Panc1 (cell line): ENCODE measurements at regions not wholly inside any gene's neighbourhood (a gene's known extent, or its start where the extent isn't known, plus 50 kb on each side); places are given as distances from the start of the nearest gene placed in this dataset.

Source experiments
- ATAC-seq: fragments of 200-7000 bp; cut with Tn5 transposase; 2 replicates; pipeline ENCODE4 v1.9.1; 2020; ENCODE audit warnings: mild to moderate bottlenecking, moderate library complexity
- BruUV-seq: library from RNA; stranded (reverse); fragments of 400-500 nt; replicated peaks from 2 replicates; lab custom pipeline; 2021; lab: Mats Ljungman, UMichigan
- CTCF ChIA-PET: fragments of 300-600 bp; sonication (Branson Sonifier 250); formaldehyde crosslinking; loops from one replicate; lab custom pipeline; 2022; ENCODE audit warnings: antibody characterized with exemption; lab: Charles Lee
- POLR2A ChIA-PET: fragments of 300-600 bp; sonication (Branson Sonifier 250); formaldehyde crosslinking; loops from one replicate; lab custom pipeline; 2022; ENCODE audit warnings: antibody characterized with exemption; lab: Charles Lee
- DNase-seq: peaks from one replicate; pipeline ENCODE4 v3.0.0-alpha.2; 2010; ENCODE audit warnings: low read depth, low spot score
- H3K27ac ChIP-seq: 2 replicates; pipeline ENCODE4 v1.5.1; 2011; ENCODE audit warnings: mild to moderate bottlenecking, low read length, inconsistent platforms
- H3K27me3 ChIP-seq: fragments of 200-500 bp; sonication (Bioruptor generic); 2 replicates; pipeline ENCODE4 v1.6.0; 2014; ENCODE audit warnings: low read length, inconsistent platforms; ENCODE audit not compliant: control insufficient read depth, insufficient read depth
- H3K36me3 ChIP-seq: fragments of 200-500 bp; sonication (Bioruptor generic); 2 replicates; pipeline ENCODE4 v1.5.1; 2014; ENCODE audit warnings: inconsistent platforms, mild to moderate bottlenecking, low read length, moderate library complexity; ENCODE audit not compliant: control insufficient read depth, insufficient read depth
- H3K4me1 ChIP-seq: 2 replicates; pipeline ENCODE4 v1.5.1; 2011; ENCODE audit warnings: inconsistent platforms, mild to moderate bottlenecking, low read length, moderate library complexity; ENCODE audit not compliant: control insufficient read depth, insufficient read depth
- H3K4me3 ChIP-seq, 2 experiments: 2 replicates each; pipeline ENCODE4 v1.5.1; 2011 to 2012; ENCODE audit warnings: low read depth in 2 of 2, low read length in 2 of 2, mild to moderate bottlenecking in 2 of 2, inconsistent platforms in 1 of 2, moderate library complexity in 1 of 2
- H3K9me3 ChIP-seq: fragments of 200-500 bp; sonication (Bioruptor generic); 2 replicates; pipeline ENCODE4 v1.5.1; 2014; ENCODE audit warnings: low read depth, mild to moderate bottlenecking, inconsistent platforms, low read length, moderate library complexity; ENCODE audit not compliant: control insufficient read depth, insufficient read depth
- POLR2AphosphoS5 ChIP-seq: IDR thresholded peaks from 2 replicates; pipeline ENCODE4 v1.6.1; 2012; ENCODE audit warnings: mild to moderate bottlenecking, low read depth, low read length, moderate library complexity
- SIN3A ChIP-seq: IDR thresholded peaks from 2 replicates; pipeline ENCODE4 v1.6.1; 2012; ENCODE audit warnings: low read depth, mild to moderate bottlenecking, low read length, moderate library complexity, borderline replicate concordance; ENCODE audit not compliant: insufficient read depth
- TCF7L2 ChIP-seq: IDR thresholded peaks from 2 replicates; pipeline ENCODE4 v1.6.1; 2011; ENCODE audit warnings: mild to moderate bottlenecking, low read depth, low read length, inconsistent platforms
- in situ Hi-C: cut with HindIII; loops from 2 replicates; pipeline ENCODE4 v1.10.0; 2016; ENCODE audit warnings: low sequenced_read_pairs, low pct_unique_long_range_greater_than_20kb
- intact Hi-C: fragments of 100-400 bp; cut with micrococcal nuclease; formaldehyde crosslinking; loops from one replicate; pipeline ENCODE4 v1.10.0; 2022; ENCODE audit not compliant: unreplicated experiment
- TF ChIP-seq, protein P1 (sequence below), 2 experiments: IDR thresholded peaks; 2 replicates each; pipeline ENCODE4 v1.6.1; 2011 to 2012; ENCODE audit warnings: low read depth in 2 of 2, control low read depth in 1 of 2, low read length in 1 of 2, mild to moderate bottlenecking in 1 of 2, moderate library complexity in 1 of 2; ENCODE audit not compliant: insufficient read depth in 1 of 2
- TF ChIP-seq, protein P2 (sequence below): fragments of 450-650 bp; IDR thresholded peaks from 2 replicates; pipeline ENCODE4 v1.5.1; 2017; ENCODE audit warnings: mild to moderate bottlenecking

GRCh38 chr17:17420561-17421269 lies 56.1 kb upstream of the MED9 start:
- H3K9me3 ChIP-seq = no peaks in the 10 kb centered on the region
- CTCF ChIA-PET = no interaction called here
- no TSS peak for BruUV-seq
- H3K27me3 ChIP-seq = no peaks in the 10 kb centered on the region
- intact Hi-C loops = no loop called here
- H3K4me3 ChIP-seq = no peak overlapping the region
- POLR2A ChIA-PET = no interaction called here
- in situ Hi-C loops = no loop called here
- DNase-seq = no peak
- TF ChIP-seq, protein P1, sequence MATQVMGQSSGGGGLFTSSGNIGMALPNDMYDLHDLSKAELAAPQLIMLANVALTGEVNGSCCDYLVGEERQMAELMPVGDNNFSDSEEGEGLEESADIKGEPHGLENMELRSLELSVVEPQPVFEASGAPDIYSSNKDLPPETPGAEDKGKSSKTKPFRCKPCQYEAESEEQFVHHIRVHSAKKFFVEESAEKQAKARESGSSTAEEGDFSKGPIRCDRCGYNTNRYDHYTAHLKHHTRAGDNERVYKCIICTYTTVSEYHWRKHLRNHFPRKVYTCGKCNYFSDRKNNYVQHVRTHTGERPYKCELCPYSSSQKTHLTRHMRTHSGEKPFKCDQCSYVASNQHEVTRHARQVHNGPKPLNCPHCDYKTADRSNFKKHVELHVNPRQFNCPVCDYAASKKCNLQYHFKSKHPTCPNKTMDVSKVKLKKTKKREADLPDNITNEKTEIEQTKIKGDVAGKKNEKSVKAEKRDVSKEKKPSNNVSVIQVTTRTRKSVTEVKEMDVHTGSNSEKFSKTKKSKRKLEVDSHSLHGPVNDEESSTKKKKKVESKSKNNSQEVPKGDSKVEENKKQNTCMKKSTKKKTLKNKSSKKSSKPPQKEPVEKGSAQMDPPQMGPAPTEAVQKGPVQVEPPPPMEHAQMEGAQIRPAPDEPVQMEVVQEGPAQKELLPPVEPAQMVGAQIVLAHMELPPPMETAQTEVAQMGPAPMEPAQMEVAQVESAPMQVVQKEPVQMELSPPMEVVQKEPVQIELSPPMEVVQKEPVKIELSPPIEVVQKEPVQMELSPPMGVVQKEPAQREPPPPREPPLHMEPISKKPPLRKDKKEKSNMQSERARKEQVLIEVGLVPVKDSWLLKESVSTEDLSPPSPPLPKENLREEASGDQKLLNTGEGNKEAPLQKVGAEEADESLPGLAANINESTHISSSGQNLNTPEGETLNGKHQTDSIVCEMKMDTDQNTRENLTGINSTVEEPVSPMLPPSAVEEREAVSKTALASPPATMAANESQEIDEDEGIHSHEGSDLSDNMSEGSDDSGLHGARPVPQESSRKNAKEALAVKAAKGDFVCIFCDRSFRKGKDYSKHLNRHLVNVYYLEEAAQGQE (IDR thresholded peaks at IDR 0.05; ENCODE audit: insufficient read depth in 1 of 2, low read depth in 2 of 2, low read length in 1 of 2) = no peak
- TF ChIP-seq SIN3A = no peak
- no peak for TF ChIP-seq POLR2AphosphoS5
- TF ChIP-seq, protein P2, sequence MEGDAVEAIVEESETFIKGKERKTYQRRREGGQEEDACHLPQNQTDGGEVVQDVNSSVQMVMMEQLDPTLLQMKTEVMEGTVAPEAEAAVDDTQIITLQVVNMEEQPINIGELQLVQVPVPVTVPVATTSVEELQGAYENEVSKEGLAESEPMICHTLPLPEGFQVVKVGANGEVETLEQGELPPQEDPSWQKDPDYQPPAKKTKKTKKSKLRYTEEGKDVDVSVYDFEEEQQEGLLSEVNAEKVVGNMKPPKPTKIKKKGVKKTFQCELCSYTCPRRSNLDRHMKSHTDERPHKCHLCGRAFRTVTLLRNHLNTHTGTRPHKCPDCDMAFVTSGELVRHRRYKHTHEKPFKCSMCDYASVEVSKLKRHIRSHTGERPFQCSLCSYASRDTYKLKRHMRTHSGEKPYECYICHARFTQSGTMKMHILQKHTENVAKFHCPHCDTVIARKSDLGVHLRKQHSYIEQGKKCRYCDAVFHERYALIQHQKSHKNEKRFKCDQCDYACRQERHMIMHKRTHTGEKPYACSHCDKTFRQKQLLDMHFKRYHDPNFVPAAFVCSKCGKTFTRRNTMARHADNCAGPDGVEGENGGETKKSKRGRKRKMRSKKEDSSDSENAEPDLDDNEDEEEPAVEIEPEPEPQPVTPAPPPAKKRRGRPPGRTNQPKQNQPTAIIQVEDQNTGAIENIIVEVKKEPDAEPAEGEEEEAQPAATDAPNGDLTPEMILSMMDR = no peak
- no peak for TF ChIP-seq TCF7L2
- no peaks in the 10 kb centered on the region for H3K36me3 ChIP-seq
- H3K4me1 ChIP-seq = no peaks in the 10 kb centered on the region
- no peak for ATAC-seq
- H3K27ac ChIP-seq = no peak overlapping the region

DNA sequence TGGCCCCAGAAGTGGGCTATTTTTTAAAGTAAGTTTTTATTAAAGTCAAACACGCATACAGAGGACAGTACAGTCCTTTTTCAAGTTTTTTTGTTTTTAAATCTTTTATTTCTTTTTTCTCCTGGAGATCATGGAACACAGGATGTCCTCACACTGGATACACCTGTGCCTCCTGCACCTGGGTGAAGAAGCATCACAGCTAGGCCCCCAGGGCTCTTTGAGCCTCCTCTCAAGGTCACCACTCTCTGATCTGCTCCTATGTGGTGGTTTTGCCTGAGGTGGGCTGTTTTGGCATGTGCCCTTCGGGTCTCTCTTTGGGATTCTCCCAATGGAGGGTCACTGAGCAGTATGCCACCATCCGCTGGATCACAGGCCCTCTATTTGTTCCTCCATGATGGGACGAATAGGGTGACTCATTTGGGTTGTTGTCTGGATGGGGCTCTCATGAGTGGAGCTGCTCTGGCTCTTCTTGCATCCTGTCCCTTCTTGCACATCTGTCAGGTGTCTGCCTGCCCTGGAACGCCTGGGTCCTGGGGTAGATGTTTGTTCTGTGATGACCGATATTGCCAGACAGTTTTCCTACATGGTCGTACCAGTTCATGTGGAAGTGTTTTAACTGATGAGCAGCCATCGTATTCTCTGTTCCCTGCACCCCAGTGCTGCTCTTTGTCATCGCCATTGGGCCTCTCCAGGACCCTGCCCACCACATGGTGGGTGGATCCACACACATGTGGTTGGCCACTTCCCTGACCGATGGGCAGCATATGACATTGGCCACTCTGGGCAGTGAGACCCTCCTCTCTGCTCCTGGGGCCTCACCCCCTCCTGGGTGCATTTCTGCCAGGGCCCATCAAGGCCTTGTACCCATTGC lies 55.2 kb upstream of the MED9 start:
- Histone ChIP-seq H3K4me1 (no peaks in the 10 kb centered on the region), H3K27me3 (no peaks in the 10 kb centered on the region), H3K4me3 (no peak overlapping the region), H3K9me3 (no peaks in the 10 kb centered on the region), H3K27ac (no peak overlapping the region), H3K36me3 (no peaks in the 10 kb centered on the region)
- BruUV-seq = no TSS peak
- intact Hi-C loops = no loop called here
- POLR2A ChIA-PET = no interaction called here
- ATAC-seq = no peak
- TF ChIP-seq TCF7L2 = no peak
- no peak for TF ChIP-seq POLR2AphosphoS5
- TF ChIP-seq, protein P1 (IDR thresholded peaks at IDR 0.05; ENCODE audit: insufficient read depth in 1 of 2, low read depth in 2 of 2, low read length in 1 of 2) = no peak
- TF ChIP-seq SIN3A = no peak
- TF ChIP-seq, protein P2 = no peak
- CTCF ChIA-PET = no interaction called here
- DNase-seq = no peak
- in situ Hi-C loops = no loop called here
